Thyroid gland (tissue), 4 donors: ENCODE measurements at regions not wholly inside any gene's neighbourhood (a gene's known extent, or its start where the extent isn't known, plus 50 kb on each side); places are given as distances from the start of the nearest gene placed in this dataset.

ENCODE experiments used
- DNase-seq, 2 donors: peaks; one replicate each; pipeline ENCODE4 v3.0.0-alpha.2; 2019
- H3K27ac ChIP-seq, 3 donors: fragments of 200-600 bp; sonication (generic); 1 replicate in 2 of 3; 2 replicates in 1 of 3; pipeline ENCODE4 v1.5.1; 2016 to 2019; ENCODE audit warnings: mild to moderate bottlenecking in 1 of 3, moderate library complexity in 1 of 3
- H3K27me3 ChIP-seq: fragments of 200-600 bp; sonication (generic); one replicate; pipeline ENCODE4 v1.5.1; 2019
- H3K36me3 ChIP-seq, 2 donors: fragments of 200-600 bp; sonication (generic); one replicate each; pipeline ENCODE4 v1.5.1; 2016 to 2019
- H3K4me1 ChIP-seq, 2 donors: fragments of 200-600 bp; sonication (generic); one replicate each; pipeline ENCODE4 v1.5.1; 2017 to 2019
- H3K4me3 ChIP-seq, 3 donors: fragments of 200-600 bp; sonication (generic); replicated peaks in 1 of 3; 1 replicate in 2 of 3; 2 replicates in 1 of 3; pipeline ENCODE4 v1.5.1; 2016; ENCODE audit warnings: mild to moderate bottlenecking in 1 of 3
- H3K9me3 ChIP-seq: fragments of 200-600 bp; sonication (generic); one replicate; pipeline ENCODE4 v1.5.1; 2017
- POLR2A ChIP-seq, 2 donors: fragments of 450-650 bp; IDR thresholded peaks; one replicate each; pipeline ENCODE4 v1.6.1; 2017; ENCODE audit warnings: antibody characterized with exemption in 2 of 2, mild to moderate bottlenecking in 2 of 2, moderate library complexity in 1 of 2
- WGBS, 2 donors: methylation state at CpG; one replicate each; pipeline ENCODE4 v1.1.5; 2017; 5-methylcytosine and 5-hydroxymethylcytosine counted together
- intact Hi-C: fragments of 100-400 bp; cut with DNase I; formaldehyde crosslinking; loops from one replicate; pipeline ENCODE4 v1.15.1; 2023
- TF ChIP-seq, protein P1 (sequence below), 6 experiments: fragments of 200-600 bp in 3 of 6; fragments of 450-650 bp in 3 of 6; sonication (generic) in 3 of 6; IDR thresholded peaks; one replicate each; pipeline ENCODE4 v1.5.1; 2016 to 2019; ENCODE audit warnings: antibody characterized with exemption in 6 of 6, mild to moderate bottlenecking in 2 of 6, inconsistent platforms in 1 of 6, moderate library complexity in 1 of 6

- DNase-seq = no peak
- intact Hi-C loops = no loop called here
- H3K36me3 ChIP-seq = no peaks in the 10 kb centered on the region
- TF ChIP-seq, protein P1, sequence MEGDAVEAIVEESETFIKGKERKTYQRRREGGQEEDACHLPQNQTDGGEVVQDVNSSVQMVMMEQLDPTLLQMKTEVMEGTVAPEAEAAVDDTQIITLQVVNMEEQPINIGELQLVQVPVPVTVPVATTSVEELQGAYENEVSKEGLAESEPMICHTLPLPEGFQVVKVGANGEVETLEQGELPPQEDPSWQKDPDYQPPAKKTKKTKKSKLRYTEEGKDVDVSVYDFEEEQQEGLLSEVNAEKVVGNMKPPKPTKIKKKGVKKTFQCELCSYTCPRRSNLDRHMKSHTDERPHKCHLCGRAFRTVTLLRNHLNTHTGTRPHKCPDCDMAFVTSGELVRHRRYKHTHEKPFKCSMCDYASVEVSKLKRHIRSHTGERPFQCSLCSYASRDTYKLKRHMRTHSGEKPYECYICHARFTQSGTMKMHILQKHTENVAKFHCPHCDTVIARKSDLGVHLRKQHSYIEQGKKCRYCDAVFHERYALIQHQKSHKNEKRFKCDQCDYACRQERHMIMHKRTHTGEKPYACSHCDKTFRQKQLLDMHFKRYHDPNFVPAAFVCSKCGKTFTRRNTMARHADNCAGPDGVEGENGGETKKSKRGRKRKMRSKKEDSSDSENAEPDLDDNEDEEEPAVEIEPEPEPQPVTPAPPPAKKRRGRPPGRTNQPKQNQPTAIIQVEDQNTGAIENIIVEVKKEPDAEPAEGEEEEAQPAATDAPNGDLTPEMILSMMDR (IDR thresholded peaks at IDR 0.05) = no peak
- TF ChIP-seq POLR2A (IDR thresholded peaks at IDR 0.05) = no peak
- H3K27me3 ChIP-seq = no peaks in the 10 kb centered on the region
- H3K4me1 ChIP-seq = peaks cover 22 to 29% of the 10 kb centered on the region in 2 donors
- H3K4me3 ChIP-seq = no peak overlapping the region
- peak overlapping the region; percentile 76 to 95 (median 91) for H3K27ac ChIP-seq
- no peaks in the 10 kb centered on the region for H3K9me3 ChIP-seq
- 55 to 65% methylated on average over 6 of the region's 6 CpGs for WGBS, 2 donors
Observed at GRCh38 chr1:14141656-14142055, 441.7 kb downstream of the PRDM2 start.

DNA sequence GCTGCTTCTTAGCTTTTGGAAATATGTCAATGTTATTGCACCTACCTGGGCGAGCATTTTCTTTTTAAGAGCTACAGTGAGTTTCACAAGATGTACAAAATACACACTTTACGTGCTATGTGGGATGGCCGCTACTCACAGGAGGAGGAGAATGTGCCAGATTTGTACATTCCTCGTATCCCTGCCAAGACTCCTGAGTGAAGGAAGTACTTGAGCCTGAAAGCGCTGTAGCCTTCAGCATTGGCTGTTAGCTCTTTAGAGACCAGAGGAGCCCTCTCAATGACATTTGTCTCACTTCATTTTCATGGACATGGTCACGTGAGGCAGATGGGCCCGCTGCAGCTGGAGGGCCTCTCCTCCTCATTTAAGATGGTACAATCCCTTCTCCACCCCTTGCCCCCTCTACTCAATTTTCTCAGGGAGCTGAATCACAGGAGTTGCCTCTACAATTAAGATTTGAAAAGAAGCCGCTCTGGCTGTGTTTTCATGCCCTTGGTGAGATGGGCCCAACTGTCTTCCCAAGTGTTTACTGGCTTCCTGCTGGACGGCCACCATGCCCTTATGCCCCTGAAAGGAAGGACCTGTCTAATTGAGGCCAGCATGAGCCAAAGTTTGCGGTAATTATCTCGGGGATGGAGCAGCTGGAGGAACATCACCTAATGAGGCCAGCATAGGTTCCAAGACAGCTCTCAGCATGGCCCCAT lies 442.6 kb downstream of the PRDM2 start:
- intact Hi-C loops = no loop called here
- Histone ChIP-seq H3K36me3 (no peaks in the 10 kb centered on the region), H3K4me3 (no peak overlapping the region), H3K27me3 (no peaks in the 10 kb centered on the region), H3K9me3 (no peaks in the 10 kb centered on the region), H3K27ac (peak overlapping the region; percentile 76 to 95 (median 91)), H3K4me1 (peaks cover 22 to 29% of the 10 kb centered on the region in 2 donors)
- TF ChIP-seq POLR2A (IDR thresholded peaks at IDR 0.05) = no peak
- TF ChIP-seq, protein P1 (IDR thresholded peaks at IDR 0.05) = no peak
- peak; percentile 80 to 84 for DNase-seq
- 30 to 32% methylated on average over 9 to 11 of the region's 11 CpGs for WGBS, 2 donors

DNA sequence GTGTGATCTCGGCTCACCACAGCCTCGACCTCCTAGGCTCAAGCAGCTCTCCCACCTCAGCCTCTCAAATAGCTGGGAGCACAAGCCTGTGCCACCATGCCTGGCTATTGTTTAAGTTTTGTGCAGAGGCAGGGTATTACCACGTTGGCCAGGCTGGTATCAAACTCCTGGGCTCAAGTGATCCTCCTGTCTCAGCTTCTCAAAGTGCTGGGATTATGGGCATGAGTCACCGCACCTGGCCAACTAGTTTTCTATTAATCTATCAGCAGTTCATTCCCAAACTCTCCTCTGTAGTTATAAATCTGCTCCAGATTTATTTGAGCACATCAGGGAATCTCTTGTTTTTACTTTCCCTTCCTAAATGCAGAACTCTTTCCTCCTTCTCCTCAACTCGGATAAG lies 443.8 kb downstream of the PRDM2 start:
- Histone ChIP-seq H3K36me3 (no peaks in the 10 kb centered on the region), H3K27me3 (no peaks in the 10 kb centered on the region), H3K9me3 (no peaks in the 10 kb centered on the region), H3K27ac (peak overlapping the region in 2 of 3 donors; percentile 19 to 95), H3K4me1 (peaks cover 22 to 29% of the 10 kb centered on the region in 2 donors), H3K4me3 (no peak overlapping the region)
- intact Hi-C loops = no loop called here
- DNase-seq = no peak
- no peak for TF ChIP-seq POLR2A (IDR thresholded peaks at IDR 0.05)
- TF ChIP-seq, protein P1 (IDR thresholded peaks at IDR 0.05) = no peak
- 88 to 93% methylated on average over 5 of the region's 5 CpGs for WGBS, 2 donors

DNA sequence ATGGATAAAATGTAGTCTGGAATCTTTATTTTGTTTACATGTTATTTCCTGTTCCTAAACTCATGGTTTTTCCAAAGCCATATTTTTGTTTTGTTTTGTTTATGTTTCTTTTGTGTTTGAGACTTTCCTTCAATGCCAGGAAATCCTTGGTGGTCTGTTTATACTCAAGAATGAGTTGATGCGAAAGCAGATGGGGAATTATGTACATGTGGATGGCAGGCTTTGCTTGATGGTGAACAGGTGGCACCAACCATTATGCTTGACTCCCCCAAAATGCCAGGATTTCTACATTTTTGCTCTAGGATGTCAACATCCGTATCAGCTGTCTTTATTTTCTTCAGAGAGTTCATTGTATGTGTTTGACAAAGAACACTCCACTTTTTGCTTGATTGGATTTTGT lies 448.5 kb downstream of the PRDM2 start:
- no peak for TF ChIP-seq POLR2A (IDR thresholded peaks at IDR 0.05)
- TF ChIP-seq, protein P1 (IDR thresholded peaks at IDR 0.05) = no peak
- 85 to 91% methylated on average over 2 of the region's 2 CpGs for WGBS, 2 donors
- H3K27me3 ChIP-seq = no peaks in the 10 kb centered on the region
- no peaks in the 10 kb centered on the region for H3K36me3 ChIP-seq
- H3K9me3 ChIP-seq = no peaks in the 10 kb centered on the region
- no peak overlapping the region for H3K27ac ChIP-seq
- intact Hi-C loops = no loop called here
- no peak overlapping the region for H3K4me3 ChIP-seq
- no peaks in the 10 kb centered on the region for H3K4me1 ChIP-seq
- no peak for DNase-seq

DNA sequence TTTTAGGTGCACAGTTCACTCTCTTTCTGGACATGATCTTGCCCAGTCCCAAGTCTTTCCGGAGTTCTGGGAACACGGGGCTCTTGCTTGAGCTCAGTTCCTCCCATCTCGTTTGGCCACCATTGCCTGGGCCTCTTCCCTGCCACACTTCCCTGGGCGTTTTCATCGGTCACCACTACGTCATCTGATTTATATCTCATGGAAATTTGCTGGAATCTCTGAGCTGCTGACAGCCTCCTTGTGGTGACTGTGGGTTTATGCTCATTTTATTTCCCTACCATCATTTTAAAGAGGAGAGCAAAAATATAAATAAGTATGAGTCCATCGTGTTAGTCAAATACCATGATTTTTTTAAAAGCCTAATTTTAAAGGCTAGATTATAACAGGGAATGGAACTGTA lies 449.1 kb upstream of the KAZN start:
- no peaks in the 10 kb centered on the region for H3K4me1 ChIP-seq
- H3K27me3 ChIP-seq = no peaks in the 10 kb centered on the region
- DNase-seq = no peak
- TF ChIP-seq, protein P1 (IDR thresholded peaks at IDR 0.05) = no peak
- no peak for TF ChIP-seq POLR2A (IDR thresholded peaks at IDR 0.05)
- WGBS, 2 donors = 85 to 91% methylated on average over 7 of the region's 7 CpGs
- no peaks in the 10 kb centered on the region for H3K9me3 ChIP-seq
- H3K4me3 ChIP-seq = no peak overlapping the region
- H3K27ac ChIP-seq = no peak overlapping the region
- H3K36me3 ChIP-seq = no peaks in the 10 kb centered on the region
- intact Hi-C loops = no loop called here
